ENCODE measurements at regions not wholly inside any gene's neighbourhood (a gene's known extent, or its start where the extent isn't known, plus 50 kb on each side); places are given as distances from the start of the nearest gene placed in this dataset.
"Not testable (repeated sequence)": the region's sequence is repeated elsewhere in the genome, so short reads cannot be mapped to it uniquely, and the experiment has no call there.

GRCh38 chr4:55281118-55281683 is 64.8 kb upstream of the SRD5A3 start:
- not testable (repeated sequence) for H3K79me2 ChIP-seq (ENCODE audit: control insufficient read depth, low read length); H4K20me1 ChIP-seq (ENCODE audit: control insufficient read depth, insufficient read depth, low read depth, low read length); H3K27ac ChIP-seq (ENCODE audit: low read depth, low read length); H3K9me3 ChIP-seq (ENCODE audit: control insufficient read depth, insufficient read depth, low read length); H3K9me2 ChIP-seq (replicated peaks; ENCODE audit: control insufficient read depth, low read length); H3K27me3 ChIP-seq (ENCODE audit: control insufficient read depth, low read length); H3K4me2 ChIP-seq (ENCODE audit: low read length); H3F3A ChIP-seq (ENCODE audit: control insufficient read depth, insufficient read depth); H3K4me1 ChIP-seq (ENCODE audit: control insufficient read depth, low read length); H3K36me3 ChIP-seq (ENCODE audit: control insufficient read depth, low read length); H3K4me3 ChIP-seq (ENCODE audit: low read length)

DNA sequence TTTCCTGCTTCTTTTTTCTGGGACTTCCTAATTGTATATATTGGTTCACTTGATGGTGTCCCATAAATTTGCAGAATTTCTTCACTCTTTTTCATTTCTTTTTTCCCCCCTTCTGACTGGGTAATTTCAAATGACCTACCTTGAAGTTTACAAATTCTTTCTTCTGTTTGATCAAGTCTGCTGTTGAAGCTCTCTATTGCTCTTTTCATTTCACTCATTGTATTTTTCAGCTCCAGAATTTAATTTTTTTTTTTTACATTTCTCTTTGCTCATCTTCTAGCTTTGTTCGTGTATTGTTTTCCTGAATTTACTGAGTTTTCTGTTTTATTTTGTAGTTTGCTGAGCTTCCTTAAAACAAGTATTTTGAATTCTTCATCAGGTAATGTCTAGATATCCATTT is 61.7 kb upstream of the SRD5A3 start:
- Histone ChIP-seq H3K36me3 (ENCODE audit: control insufficient read depth, low read length) (no peaks in the 10 kb centered on the region), H3F3A (ENCODE audit: control insufficient read depth, insufficient read depth) (no peaks in the 10 kb centered on the region), H3K79me2 (ENCODE audit: control insufficient read depth, low read length) (no peaks in the 10 kb centered on the region), H3K4me1 (ENCODE audit: control insufficient read depth, low read length) (peaks cover 16% of the 10 kb centered on the region), H3K9me2 (replicated peaks; ENCODE audit: control insufficient read depth, low read length) (no peaks in the 10 kb centered on the region), H3K27ac (ENCODE audit: low read depth, low read length) (no peak overlapping the region), H3K27me3 (ENCODE audit: control insufficient read depth, low read length) (no peaks in the 10 kb centered on the region), H3K4me3 (ENCODE audit: low read length) (no peak overlapping the region), H3K4me2 (ENCODE audit: low read length) (no peak overlapping the region), H3K9me3 (ENCODE audit: control insufficient read depth, insufficient read depth, low read length) (peaks cover 5% of the 10 kb centered on the region; the same call in 1 of the 2 replicates), H4K20me1 (ENCODE audit: control insufficient read depth, insufficient read depth, low read depth, low read length) (no peaks in the 10 kb centered on the region)
- TF ChIP-seq EZH2phosphoT487 (IDR thresholded peaks at IDR 0.05; ENCODE audit: borderline replicate concordance, low read length) (no peak), CTCF (IDR thresholded peaks at IDR 0.05; ENCODE audit: low read depth, low read length, poor library complexity, severe bottlenecking) (no peak)

DNA sequence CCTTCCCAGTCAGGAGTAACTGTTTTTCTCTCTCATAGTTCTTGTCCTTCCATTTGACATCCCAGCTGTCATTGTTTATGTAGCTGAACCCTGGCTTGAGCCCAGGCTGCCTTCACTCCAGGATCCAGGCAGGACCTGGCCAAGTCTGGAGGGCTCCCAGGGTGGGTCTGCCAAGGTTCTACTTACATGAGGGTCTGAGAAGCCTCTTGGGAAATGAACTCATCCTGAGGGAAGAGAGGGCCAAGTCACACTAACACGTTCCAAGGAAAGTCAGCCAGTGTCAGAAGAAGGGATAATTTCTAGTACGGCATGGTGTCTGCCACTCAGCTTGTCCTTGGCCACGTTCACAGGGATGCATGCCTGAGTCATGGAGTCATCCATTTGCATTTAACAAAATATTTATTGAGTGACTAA is 54.8 kb upstream of the SRD5A3 start:
- Histone ChIP-seq H3K9me3 (ENCODE audit: control insufficient read depth, insufficient read depth, low read length) (no peaks in the 10 kb centered on the region), H3K4me2 (ENCODE audit: low read length) (no peak overlapping the region), H3F3A (ENCODE audit: control insufficient read depth, insufficient read depth) (no peaks in the 10 kb centered on the region), H3K27ac (ENCODE audit: low read depth, low read length) (no peak overlapping the region), H4K20me1 (ENCODE audit: control insufficient read depth, insufficient read depth, low read depth, low read length) (no peaks in the 10 kb centered on the region), H3K79me2 (ENCODE audit: control insufficient read depth, low read length) (no peaks in the 10 kb centered on the region), H3K27me3 (ENCODE audit: control insufficient read depth, low read length) (no peaks in the 10 kb centered on the region), H3K9me2 (replicated peaks; ENCODE audit: control insufficient read depth, low read length) (no peaks in the 10 kb centered on the region), H3K4me1 (ENCODE audit: control insufficient read depth, low read length) (peaks cover 17% of the 10 kb centered on the region), H3K4me3 (ENCODE audit: low read length) (no peak overlapping the region), H3K36me3 (ENCODE audit: control insufficient read depth, low read length) (no peaks in the 10 kb centered on the region)
- TF ChIP-seq EZH2phosphoT487 (IDR thresholded peaks at IDR 0.05; ENCODE audit: borderline replicate concordance, low read length) (no peak), CTCF (IDR thresholded peaks at IDR 0.05; ENCODE audit: low read depth, low read length, poor library complexity, severe bottlenecking) (no peak)

GRCh38 chr4:55296096-55296495 is 49.9 kb upstream of the SRD5A3 start:
- H3F3A ChIP-seq (ENCODE audit: control insufficient read depth, insufficient read depth), result no peaks in the 10 kb centered on the region
- no peaks in the 10 kb centered on the region for H3K9me2 ChIP-seq (replicated peaks; ENCODE audit: control insufficient read depth, low read length)
- H3K4me2 ChIP-seq (ENCODE audit: low read length), result no peak overlapping the region
- H3K4me1 ChIP-seq (ENCODE audit: control insufficient read depth, low read length), result no peaks in the 10 kb centered on the region
- no peaks in the 10 kb centered on the region for H3K9me3 ChIP-seq (ENCODE audit: control insufficient read depth, insufficient read depth, low read length)
- no peaks in the 10 kb centered on the region for H3K79me2 ChIP-seq (ENCODE audit: control insufficient read depth, low read length)
- H4K20me1 ChIP-seq (ENCODE audit: control insufficient read depth, insufficient read depth, low read depth, low read length), result no peaks in the 10 kb centered on the region
- no peak overlapping the region for H3K4me3 ChIP-seq (ENCODE audit: low read length)
- TF ChIP-seq EZH2phosphoT487 (IDR thresholded peaks at IDR 0.05; ENCODE audit: borderline replicate concordance, low read length) (no peak), CTCF (IDR thresholded peaks at IDR 0.05; ENCODE audit: low read depth, low read length, poor library complexity, severe bottlenecking) (no peak)
- no peaks in the 10 kb centered on the region for H3K27me3 ChIP-seq (ENCODE audit: control insufficient read depth, low read length)
- no peaks in the 10 kb centered on the region for H3K36me3 ChIP-seq (ENCODE audit: control insufficient read depth, low read length)
- no peak overlapping the region for H3K27ac ChIP-seq (ENCODE audit: low read depth, low read length)

Measured in DOHH2 (cell line).